GM19324 (cell line): ENCODE measurements at regions not wholly inside any gene's neighbourhood (a gene's known extent, or its start where the extent isn't known, plus 50 kb on each side); places are given as distances from the start of the nearest gene placed in this dataset.
"Not testable (repeated sequence)": the region's sequence is repeated elsewhere in the genome, so short reads cannot be mapped to it uniquely, and the experiment has no call there.

Experiments used
- ATAC-seq: cut with Tn5 transposase; IDR thresholded peaks from one replicate; pipeline ENCODE4 v1.9.1; 2021; ENCODE audit warnings: mild to moderate bottlenecking, moderate library complexity; ENCODE audit not compliant: unreplicated experiment, low FRiP score

- ATAC-seq, result no peak
Observed at GRCh38 chr5:112034421-112034979, 277.5 kb upstream of the NREP start.

GRCh38 chr5:112026879-112027278, 269.9 kb upstream of the NREP start:
- not testable (repeated sequence) for ATAC-seq

GRCh38 chr5:112025757-112026156, 268.8 kb upstream of the NREP start:
- peak; percentile 85 for ATAC-seq

DNA sequence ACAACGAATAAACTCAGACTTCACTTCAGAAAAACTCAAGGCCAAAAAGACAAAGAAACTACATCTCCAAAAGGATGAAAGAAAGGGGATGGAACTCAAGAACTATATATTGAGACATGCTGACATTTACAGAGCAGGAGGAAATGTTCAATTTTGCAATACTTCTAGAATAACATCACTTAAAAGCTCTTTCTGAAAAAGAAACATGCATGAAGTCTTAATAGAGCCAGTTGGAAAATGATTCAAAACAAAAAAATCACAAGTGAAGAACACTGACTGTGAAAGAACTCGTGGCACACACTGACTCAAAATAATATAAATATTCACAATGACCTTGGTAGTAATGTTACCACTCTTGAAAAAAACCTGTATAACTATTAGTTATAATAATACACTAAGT, 267.8 kb upstream of the NREP start:
- ATAC-seq, result no peak

DNA sequence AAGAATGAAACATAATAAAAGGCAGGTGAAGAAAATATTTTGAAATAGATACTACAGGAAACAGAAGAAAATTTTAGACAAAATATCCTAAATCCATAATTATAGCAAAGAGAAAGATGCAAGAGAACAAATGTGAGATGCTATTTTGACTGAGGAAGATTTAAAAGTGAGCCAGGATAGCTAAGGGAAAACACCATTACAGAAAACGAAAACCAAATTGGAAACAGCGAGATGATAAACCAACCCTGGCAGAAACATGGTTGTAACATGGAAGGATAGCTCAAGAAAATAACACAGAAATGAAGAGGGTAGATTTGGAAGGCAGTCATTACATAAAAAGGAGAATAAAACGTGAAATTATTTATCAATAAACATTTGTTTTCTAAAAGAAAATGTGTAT, 267.2 kb upstream of the NREP start:
- no peak for ATAC-seq

DNA sequence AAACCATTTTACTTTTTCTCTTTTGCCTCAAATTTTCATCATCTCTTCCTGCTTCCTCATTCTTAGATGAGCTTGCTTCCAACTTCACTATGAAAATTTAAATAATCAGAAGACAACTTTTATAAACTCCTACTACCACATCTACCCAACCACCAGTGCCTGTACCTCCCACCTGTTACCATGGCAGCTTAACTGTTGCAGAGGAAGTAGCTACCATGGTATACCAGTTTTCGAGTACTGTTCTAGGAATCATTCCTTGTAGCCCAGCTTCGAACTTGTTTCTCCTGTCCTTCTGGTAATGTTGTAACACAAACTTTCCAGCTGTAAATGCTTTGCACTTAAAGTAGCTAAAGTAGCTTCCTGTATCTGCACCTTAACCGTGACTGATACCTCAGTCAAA, 266.8 kb upstream of the NREP start:
- ATAC-seq, result no peak

- ATAC-seq, result no peak
Observed at GRCh38 chr5:112018846-112019245, 261.9 kb upstream of the NREP start.

GRCh38 chr5:112016980-112017379, 260.0 kb upstream of the NREP start:
- ATAC-seq, result no peak

DNA sequence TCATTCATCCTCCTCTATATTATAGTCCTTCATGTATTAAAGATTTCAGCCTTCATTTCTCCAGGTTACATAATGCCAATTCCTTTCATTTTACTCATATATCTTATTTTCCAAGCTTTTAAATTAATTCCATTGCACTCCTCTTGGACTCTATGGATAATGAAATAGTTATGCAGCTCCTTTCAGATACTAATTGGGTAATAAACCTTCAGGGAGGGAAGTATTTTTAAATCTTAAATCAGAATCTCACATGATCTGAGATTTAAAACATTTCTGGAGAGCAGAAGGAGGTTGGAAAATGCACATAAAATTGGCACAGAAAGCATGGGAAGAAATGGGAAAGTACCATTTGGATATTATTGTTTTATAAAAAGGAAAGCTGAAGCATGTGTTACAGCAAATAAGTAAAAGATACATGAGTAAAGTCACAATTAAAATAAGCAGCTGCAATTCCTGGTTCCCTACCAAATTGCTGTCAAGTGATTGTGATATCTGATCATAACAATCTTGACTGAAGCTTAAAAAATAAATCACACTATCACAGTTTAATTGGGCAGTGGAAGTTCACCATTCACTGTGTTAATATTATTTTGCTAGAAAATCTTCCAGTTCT, 257.9 kb upstream of the NREP start:
- ATAC-seq, result no peak

DNA sequence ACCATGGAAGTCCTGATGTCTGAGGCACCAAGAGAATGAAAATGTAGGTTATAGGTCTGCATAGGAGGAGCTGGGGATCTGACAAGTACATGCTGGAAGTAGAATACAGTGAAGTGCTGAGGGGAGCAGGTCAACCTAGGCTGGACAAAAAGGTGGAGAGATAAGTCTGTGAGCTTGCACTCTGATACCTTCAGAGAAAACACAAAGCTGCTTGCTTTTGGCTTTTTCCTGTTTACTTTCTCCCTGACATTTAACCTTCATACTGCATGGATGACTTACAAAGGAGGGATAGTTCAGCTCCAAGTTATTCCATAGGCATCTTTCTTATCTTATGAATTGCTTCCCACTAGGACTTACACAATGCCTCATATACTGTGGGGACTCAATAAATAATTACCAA, 256.7 kb upstream of the NREP start:
- no peak for ATAC-seq

DNA sequence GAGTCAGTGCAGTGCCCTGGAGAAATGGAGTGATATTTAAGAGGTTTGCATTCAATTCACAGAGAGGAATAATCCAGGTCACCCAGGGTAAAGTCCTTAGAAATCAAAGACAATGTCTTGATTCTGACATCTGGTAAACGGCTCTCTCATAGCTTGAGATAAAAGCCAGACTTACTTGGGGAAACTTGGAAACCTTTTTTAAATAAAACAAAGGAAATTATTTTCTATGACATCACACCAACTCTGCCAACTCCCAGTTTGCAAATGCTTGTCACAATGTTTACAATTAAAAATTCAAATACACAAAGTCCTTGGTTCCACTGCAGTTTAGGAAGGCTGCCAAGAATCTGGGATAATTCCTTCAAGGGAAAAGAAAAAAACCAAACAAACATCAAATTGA, 255.1 kb upstream of the NREP start:
- ATAC-seq, result no peak

DNA sequence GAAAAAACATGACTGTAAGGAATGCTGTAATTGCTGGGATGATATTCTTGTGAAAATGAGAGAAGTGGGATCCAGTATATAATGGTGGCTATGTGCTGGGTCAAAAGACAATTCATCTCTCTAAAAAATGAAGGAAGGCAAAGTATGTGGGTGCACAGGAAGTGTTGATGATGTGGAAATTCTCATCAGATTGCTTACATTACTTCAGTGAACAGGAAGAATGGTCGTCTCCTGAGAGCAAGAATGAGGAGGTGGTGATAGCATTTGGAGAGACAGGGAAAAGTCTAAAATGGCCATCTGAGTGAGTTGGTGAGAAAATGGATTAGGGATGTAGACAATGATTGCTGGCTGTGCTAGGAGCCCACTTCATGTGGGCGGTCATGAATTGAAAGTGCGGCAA, 253.5 kb upstream of the NREP start:
- no peak for ATAC-seq

GRCh38 chr5:112006721-112007120, 249.7 kb upstream of the NREP start:
- no peak for ATAC-seq

GRCh38 chr5:112005623-112005930, 248.6 kb upstream of the NREP start:
- ATAC-seq, result no peak

- peak; percentile 53 for ATAC-seq
Observed at GRCh38 chr5:112004867-112005622, 248.1 kb upstream of the NREP start.

GRCh38 chr5:112002376-112002775, 245.4 kb upstream of the NREP start:
- no peak for ATAC-seq

DNA sequence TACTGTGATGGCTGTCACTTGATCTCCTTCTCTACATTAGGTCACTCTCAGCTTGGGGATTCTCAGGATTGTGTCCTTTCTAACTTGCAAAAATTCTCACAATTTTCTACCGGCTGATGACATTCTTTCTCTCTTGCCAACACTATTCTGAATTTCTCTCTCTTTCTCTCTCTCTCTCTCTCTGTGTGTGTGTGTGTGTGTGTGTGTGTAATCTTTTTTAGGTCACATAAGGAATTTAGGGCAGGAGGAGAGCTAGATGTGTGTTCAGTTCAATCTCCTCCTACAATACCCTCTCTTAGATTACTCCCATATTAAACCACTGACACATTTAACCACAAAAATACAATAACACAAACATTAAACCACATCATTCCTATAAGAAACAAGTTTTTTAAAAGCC, 242.3 kb upstream of the NREP start:
- ATAC-seq, result no peak

- no peak for ATAC-seq
Observed at GRCh38 chr5:111998871-111999270, 241.9 kb upstream of the NREP start.

DNA sequence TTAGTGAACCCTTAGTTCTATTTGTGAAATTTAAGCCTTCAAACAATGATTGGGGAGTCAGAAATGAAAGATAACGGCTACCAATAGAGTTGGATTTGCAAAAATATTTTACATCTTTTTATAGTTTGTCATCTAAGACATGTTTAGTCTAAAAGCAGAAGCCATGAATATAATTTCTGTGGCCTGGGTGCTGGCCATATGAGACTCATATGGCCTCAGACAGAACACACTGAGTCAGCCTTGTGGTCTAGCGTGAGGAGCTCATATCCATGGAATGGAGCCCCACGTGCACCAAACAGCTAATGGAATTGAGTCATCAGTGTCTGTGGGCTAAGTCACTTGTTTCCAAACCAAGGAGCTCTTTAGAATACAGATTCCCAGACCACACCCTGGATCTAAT, 240.7 kb upstream of the NREP start:
- no peak for ATAC-seq

DNA sequence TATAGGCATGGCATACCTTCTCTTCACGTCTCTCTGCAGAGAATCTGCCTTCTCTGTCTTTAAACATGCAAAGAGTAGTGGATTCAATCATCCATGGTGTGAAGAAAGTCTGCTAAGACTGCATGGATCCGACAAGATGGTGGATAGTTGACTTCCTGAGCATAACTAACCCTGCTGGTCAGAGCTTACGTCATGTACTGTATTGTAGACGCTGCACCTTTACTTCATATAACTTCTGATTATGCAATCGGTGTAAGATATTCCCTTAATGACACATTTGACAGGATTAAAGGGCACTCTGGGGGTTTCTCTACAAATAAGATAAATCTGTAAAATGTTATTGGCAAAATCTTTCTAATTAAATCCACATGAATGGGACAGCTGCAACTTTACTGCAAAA, 240.3 kb upstream of the NREP start:
- no peak for ATAC-seq

- ATAC-seq, result no peak
Observed at GRCh38 chr5:111996574-111996973, 239.6 kb upstream of the NREP start.

GRCh38 chr5:111995701-111996100, 238.7 kb upstream of the NREP start:
- no peak for ATAC-seq
